Activated CD4-positive, alpha-beta T cell treated with anti-CD3 and anti-CD28 coated beads, Interleukin-2, Interleukin-4, amounts not matched to agents 100 ng/mL and 50 ng/mL, durations not matched to agents 16 hours and 8 hours (primary cell): ENCODE measurements at regions not wholly inside any gene's neighbourhood (a gene's known extent, or its start where the extent isn't known, plus 50 kb on each side); places are given as distances from the start of the nearest gene placed in this dataset.
A peak's percentile ranks its signal among the peaks of the same experiment; 100 is the strongest.
"Not testable (repeated sequence)": the region's sequence is repeated elsewhere in the genome, so short reads cannot be mapped to it uniquely, and the experiment has no call there.

Experiments used
- DNase-seq: peaks from one replicate; pipeline ENCODE4 v3.0.0-alpha.2; 2020; ENCODE audit warnings: low spot score

DNA sequence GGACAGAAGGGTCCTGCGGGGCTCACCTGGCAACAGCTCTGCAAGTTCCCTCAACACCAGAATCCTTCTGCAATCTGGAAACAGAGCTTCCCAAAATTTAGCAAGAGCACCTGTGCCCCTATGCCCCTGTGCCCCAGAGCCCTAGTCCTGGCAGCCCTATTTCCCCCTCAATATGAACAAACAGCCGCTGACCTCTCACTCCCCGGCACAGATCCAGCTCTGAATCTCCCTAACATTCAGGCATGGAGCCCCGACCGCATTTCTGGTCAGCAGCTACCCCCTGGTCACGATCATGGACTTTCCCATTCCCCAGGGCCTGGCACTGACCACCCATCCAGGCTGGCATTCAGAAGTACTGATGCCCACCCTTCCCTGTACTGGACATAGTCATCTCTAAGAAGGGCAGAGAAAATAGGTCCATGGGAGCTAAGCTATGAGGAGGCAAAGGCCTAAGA lies 110.8 kb upstream of the SMURF2 start:
- no peak for DNase-seq

- no peak for DNase-seq
These were observed 110.1 kb upstream of the SMURF2 start for GRCh38 chr17:64771980-64772844.

GRCh38 chr17:64769712-64770111 lies 107.6 kb upstream of the SMURF2 start:
- DNase-seq: no peak

DNA sequence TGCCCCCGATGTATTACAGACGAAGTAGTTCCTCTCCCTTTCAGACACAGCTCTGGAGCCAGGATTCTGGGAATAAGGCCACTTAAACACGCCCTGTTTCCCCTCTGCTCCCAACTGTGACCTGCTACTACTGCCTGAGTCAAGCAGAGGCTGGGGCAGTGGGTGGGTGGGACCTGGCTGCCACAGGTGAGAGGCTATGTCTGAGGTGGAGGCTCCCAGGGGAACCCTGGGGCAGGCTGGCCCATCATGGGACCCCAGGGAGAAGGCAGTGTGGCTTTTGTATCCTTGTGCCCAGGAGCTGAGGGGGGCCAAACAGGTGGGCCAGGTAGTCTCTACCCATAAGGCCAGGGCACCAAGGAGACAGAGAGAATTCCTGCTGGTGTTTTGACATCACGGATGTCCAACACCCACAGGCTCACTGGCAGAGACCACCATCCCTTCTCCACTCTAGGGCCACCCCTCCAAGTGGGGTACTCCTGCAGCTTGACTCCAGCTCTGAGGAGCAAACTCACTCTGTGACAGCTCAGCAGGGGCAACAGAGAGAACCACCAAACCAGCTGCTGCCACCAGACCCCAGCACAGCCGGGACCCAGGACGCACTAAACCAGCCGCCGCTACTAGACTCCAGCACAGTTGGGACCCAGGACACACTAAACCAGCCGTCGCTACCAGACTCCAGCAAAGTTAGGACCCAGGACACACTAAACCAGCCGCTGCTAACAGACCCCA lies 105.3 kb upstream of the SMURF2 start:
- DNase-seq: no peak

DNA sequence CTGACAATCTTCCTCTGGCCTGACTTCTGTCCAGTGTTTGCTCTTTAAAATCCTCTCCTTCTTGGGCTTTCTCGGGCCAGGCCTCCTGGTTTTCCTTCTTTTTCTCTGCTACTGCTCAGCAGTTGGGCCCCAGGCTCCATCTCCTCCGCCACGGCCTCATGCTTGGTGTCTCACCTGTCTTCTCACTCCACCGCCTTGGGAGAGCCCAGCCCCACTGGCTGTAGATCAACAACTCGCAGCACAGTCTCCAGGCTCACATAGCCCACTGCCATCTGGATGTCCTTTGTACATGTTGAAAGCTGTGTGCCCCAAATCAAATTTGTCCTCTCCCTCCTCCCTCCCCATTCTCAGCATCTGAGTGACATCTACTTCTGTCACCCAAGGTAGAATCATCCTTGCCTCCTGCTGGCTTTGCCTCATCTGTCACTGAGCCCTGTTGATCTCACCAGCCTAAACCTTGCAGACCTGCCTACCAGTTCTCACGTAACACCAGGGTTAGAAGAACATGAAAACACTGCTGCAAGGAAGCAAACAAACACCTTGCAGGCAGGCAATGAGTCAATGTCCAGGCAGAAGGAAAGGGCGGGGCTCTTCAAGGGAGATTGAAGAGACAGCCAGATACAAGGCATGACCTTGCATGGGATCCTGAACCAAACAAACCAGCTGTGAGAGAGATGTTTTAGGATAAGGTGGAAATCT lies 103.2 kb upstream of the SMURF2 start:
- DNase-seq: no peak

DNA sequence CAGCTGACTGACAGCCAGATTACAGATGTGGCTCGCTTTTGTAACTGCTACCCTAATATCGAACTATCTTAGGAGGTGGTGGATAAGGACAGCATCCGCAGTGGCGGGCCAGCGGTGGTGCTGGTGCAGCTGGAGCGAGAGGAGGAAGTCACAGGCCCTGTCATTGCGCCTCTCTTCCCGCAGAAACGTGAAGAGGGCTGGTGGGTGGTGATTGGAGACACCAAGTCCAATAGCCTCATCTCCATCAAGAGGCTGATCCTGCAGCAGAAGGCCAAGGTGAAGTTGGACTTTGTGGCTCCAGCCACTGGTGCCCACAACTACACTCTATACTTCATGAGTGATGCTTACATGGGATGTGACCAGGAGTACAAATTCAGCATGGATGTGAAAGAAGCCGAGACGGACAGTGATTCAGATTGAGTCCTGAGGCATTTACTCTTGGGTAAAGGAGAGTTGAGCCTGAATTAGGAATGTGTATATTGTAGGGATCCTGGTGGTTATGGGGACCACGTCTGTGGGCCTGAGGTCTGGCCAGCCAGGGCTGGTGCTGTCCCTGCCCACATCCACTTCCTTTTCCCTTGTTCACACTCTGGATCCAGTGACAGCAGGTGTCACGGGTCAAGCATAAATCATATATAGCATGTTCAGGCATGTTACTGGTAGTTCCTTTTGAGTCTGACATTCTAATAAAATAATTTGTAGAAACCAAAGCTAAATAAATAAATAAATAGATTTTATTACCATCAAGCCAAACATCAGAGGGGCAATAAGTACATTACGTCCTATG lies 89.0 kb upstream of the SMURF2 start:
- no peak for DNase-seq

DNA sequence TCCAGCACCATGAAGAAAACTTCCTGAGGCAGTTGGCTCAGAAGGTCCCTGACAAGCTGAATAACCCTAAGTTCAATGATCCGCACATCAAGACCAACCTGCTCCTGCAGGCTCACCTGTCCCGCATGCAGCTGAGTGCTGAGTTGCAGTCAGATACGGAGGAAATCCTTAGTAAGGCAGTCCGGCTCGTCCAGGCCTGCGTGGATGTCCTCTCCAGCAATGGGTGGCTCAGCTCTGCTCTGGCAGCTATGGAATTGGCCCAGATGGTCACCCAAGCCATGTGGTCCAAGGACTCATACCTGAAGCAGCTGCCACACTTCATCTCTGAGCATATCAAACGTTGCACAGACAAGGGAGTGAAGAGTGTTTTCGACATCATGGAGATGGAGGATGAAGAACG lies 88.4 kb upstream of the SMURF2 start:
- no peak for DNase-seq

GRCh38 chr17:64749306-64749705 lies 87.2 kb upstream of the SMURF2 start:
- no peak for DNase-seq

GRCh38 chr17:64747938-64748540 lies 85.9 kb upstream of the SMURF2 start:
- no peak for DNase-seq

DNA sequence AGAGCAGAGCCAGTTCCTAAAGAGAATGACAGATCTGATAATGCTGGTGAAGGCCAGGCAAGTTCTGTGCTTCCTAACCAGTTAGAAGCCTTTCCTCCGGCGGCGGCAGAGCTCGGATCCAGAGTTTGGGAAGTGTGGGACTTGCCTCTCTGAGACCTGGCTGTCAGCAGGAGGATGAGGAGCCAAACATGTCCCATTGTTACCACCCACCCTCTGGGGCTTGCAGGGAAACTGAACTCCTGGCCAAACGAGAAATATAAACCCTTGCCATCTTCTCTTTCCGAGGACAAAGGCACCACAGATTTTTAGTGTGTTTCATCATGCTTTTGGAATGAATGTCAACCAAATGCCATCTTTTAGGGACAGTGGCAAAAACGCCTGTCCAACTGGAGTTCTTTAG lies 80.2 kb upstream of the SMURF2 start:
- no peak for DNase-seq

- DNase-seq: not testable (repeated sequence)
These were observed 79.8 kb upstream of the SMURF2 start for GRCh38 chr17:64741916-64742315.

- no peak for DNase-seq
These were observed 79.0 kb upstream of the SMURF2 start for GRCh38 chr17:64741038-64741641.

DNA sequence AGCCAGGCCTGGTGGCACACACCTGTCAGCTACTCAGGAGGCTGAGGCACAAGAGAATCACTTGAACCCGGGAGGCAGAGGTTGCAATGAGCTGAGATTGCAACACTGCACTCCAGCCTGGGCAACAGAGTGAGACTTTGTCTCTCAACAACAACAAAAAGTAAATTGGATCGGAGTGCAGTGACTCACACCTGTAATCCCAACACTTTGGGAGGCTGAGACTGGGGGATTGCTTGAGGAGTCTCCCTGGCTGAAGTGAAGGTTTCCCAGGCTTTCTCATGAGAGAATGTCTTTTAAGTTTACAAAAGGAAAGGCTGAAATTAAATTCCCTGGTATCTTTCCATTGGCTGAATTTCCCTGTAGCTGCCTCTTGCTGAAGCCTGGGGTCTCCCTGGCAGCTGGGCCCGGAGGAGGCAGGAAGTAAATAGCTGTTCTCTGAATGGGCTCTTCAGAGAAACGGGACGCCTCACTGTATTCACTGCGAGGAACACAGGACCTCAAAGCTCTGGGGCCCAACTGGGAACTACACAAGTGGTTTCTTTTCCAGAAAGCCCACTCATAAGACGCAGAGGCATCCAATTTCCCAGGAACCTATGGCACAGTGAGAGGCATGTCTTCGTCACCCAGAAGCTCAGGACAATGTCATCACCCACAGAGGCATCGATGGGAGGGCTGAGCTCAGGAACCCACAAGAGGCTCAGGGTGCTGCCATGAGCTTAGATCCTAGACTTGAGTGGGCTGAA lies 77.4 kb upstream of the SMURF2 start:
- DNase-seq: no peak

DNA sequence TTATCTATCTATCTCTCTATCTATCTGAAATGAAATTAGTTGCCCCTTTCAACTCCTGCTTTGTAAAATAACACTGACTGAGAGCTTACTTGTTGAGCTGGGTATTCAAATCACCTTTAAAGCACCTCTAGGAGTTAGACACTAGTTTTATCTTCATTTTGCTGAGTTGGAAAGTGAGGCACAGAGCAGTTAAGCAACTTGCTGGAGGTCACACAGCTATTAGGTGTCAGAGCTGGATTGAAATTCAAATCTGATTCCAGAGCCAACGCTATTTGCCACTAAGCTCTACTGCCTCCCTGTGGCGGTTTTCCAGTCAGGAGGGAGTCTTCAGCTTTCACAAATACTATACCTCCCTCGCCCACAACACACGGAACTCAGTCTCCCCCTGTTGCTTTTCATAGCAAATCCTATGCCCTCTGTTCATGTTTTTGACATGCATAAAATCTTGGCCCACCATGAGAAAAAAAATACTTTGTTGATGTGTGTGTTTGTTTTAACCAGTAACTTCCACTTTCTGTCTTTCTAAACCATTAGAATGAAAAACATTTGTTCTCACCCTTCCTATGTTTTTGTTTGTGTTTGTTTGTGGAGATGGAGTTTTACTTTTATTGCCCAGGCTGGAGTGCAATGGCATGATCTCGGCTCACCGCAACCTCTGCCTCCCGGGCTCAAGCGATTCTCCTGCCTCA lies 74.8 kb upstream of the SMURF2 start:
- DNase-seq: peak; percentile 52

GRCh38 chr17:64732336-64733006 lies 70.4 kb upstream of the SMURF2 start:
- no peak for DNase-seq

- not testable (repeated sequence) for DNase-seq
These were observed 67.9 kb upstream of the SMURF2 start for GRCh38 chr17:64730023-64730422.

DNA sequence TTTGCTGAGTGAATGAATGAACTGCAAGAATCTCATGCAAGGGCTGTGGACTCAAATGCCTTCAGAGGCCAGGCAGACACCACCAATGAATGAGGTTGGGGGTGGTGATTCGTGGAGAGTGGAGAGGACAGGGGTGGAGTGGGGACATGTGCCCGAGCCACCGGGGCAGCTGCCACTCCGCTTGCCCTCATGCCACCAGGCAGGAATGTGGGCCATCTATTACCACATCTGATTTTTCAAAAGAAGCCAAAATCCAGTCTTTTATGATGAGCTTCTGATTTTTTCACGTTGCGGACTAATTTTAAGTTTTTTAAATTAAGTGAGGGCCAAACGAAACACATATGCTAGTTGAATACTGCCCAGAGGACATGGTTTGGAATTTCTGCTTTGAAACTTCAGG lies 67.1 kb upstream of the SMURF2 start:
- DNase-seq: no peak

DNA sequence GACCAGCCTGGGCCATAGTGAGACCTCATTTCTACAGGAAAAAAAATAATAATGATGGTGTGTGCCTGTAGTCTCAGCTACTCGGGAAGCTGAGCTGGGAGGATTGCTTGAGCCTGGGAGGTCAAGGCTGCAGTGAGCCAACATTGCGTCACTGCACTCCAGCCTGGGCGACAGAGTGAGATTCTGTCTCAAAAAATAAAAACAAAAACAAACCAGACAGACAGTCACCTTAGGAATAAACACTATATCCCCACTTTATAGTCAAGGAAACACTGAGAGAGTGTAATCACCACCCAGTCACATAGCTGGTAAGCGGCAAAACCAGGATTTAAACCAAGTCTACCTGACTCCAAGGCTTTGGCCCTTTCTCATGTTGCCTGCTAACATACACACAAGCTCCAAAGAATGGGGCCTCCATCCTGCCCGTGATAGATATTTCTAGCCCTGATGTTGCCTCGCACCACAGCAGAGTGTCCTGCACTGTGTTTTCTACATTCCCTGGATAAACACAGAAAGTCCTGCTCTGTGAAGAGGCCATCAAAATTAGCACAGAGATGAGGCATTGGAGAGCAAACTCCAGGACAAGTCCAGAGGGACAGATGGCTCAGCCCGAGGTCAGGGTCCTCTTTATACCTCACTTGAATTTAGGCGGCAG lies 66.1 kb upstream of the SMURF2 start:
- no peak for DNase-seq

- not testable (repeated sequence) for DNase-seq
These were observed 63.9 kb upstream of the SMURF2 start for GRCh38 chr17:64726025-64726424.
